GM21717 (cell line): ENCODE measurements at regions not wholly inside any gene's neighbourhood (a gene's known extent, or its start where the extent isn't known, plus 50 kb on each side); places are given as distances from the start of the nearest gene placed in this dataset.
"Not testable (repeated sequence)": the region's sequence is repeated elsewhere in the genome, so short reads cannot be mapped to it uniquely, and the experiment has no call there.

Experiments
- ATAC-seq: cut with Tn5 transposase; IDR thresholded peaks from one replicate; pipeline ENCODE4 v1.9.1; 2021; ENCODE audit warnings: mild to moderate bottlenecking, moderate library complexity; ENCODE audit not compliant: unreplicated experiment

DNA sequence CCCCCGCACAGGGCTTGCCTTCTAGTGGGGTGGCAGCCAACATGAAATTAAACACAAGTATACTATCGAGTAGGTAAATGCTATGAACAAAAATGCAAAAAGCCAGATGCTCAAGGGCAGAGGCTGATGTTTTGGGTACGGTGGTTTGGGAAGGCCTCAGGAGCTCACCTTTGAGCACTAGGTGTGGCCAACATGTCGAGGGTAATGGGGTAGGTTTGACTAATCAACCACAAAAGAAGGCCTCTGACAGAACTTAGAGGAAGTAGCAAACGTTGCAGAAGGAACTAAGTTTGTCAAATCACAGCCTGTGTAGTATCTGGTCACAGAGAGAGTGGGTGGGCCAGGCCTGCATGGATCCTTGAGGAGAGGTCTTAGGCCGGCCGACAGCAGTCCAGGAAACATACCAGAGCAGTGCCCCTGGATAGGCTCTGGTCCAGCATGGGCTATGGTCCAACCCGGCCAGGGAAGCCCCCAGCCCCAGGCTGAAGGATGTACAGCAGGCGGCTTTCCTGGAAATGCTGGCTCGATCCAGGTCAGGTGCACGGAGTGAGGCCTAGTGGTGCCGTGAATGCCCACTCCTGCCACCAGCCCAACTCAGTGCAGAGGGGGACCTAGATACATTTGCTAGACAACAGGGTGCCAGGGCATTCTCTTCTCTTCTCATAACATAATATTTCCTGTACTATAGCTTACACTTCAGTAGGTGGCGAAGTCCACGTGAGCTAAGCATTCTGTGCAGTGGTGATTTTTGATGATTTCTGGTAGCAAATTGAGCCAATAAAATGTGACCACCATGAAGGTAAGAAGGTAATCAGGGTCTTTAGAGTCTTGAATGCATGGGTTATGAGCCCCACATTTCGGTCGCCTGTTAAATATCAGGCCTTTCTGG is 56.3 kb upstream of the CD93 start:
- ATAC-seq: peak; percentile 70

DNA sequence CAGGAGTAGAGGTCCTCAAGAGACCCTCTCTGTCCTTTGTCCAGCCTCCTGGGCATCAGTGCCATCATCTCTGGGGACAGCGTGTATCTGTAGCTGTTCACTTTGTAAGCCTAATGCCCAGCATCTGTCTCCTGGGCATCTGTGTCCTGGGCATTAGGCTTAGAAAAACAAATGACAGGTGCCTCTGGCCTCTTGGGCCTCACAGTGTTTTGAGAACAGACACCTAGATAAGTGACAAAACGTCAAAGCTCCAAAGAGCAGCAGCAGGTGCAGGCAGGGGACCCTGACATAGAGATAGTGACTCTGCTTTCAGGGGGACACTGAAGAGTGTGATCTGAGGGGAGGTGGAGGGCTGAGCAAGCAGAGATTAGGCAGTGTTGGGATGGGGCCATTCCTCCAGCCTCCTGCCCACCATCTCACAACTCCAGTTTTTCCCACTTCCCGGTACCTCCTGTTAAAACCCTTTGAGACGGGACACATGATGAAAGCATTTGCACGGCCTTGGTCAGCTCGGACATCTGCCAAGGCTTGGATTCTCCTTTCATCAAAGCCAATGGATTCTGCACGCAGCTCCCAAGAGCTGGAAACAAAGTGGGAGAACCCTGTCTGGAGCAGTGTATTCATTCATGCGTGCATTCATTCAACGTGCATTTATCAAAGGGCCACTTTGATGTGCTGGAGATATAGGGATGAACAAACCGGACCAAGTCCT is 55.5 kb upstream of the CD93 start:
- ATAC-seq: no peak

DNA sequence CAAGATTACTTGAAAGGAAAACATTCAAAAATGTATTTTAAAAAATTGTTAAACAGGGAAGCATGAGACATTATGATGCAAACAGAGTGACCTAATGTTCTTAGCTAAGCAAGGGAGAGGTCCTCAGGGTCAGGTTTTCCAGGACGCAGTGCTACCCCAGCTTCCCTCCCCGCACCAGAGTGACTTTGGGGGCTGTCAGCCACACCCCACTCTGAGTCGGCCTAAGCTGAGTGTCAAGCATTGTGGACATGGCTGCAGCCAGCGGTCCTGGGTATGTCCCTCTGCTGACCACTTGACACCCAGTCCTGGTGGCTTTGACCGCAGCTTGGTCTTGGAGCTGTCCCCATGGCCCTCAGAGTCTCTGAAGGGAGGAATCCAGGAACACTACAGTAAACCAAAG is 54.9 kb upstream of the CD93 start:
- no peak for ATAC-seq

DNA sequence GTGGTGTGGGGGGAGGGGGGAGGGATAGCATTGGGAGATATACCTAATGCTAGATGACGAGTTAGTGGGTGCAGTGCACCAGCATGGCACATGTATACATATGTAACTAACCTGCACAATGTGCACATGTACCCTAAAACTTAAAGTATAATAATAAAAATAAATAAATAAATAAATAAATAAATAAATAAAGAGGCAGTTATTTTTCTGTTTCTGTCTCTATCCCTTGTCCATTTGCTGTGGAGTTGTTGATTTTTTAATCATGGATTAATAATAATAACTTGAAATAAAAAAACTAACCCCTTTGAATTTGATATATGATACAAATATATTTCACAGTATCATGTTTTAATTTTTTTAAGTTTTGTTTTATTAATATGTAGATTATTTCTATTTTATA is 53.9 kb upstream of the CD93 start:
- ATAC-seq: not testable (repeated sequence)

DNA sequence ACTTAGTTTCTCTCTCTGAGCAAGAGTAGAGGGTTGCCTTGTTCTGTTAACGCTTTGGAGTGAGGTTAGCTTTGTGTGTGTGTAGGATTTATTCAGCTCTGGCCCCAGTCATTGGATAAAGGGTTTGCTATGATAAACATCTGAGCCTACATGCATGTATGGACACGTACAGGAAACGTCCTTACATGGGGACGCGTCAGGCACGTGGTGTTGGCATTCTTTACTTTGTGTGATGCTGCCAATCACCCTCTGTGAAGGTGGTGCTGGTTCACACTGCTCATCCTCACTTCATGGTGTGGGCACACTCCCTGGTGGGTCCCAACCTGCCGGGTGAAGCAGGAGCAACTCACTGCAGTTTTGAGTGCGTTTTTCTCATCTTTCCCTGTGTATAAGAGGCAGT is 53.4 kb upstream of the CD93 start:
- ATAC-seq: no peak

DNA sequence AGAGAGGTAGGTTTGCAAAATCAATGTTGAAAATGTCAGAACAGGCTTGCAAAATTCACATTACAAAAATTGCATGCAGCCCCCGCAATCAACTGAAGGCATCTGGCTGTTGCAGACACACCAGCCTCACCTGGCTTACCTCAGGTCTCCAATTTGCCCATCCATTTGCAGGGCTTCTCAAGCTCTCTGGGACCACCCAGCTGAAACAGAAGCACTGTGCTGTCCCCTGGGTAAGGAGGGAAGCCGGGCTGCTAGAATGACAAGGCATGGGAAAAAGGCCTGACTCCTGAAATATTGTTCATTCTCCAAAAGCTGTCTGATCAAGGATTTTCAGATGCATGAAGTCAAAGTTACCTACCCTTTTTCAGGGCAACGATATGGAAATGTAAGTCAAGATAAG is 52.6 kb upstream of the CD93 start:
- no peak for ATAC-seq

DNA sequence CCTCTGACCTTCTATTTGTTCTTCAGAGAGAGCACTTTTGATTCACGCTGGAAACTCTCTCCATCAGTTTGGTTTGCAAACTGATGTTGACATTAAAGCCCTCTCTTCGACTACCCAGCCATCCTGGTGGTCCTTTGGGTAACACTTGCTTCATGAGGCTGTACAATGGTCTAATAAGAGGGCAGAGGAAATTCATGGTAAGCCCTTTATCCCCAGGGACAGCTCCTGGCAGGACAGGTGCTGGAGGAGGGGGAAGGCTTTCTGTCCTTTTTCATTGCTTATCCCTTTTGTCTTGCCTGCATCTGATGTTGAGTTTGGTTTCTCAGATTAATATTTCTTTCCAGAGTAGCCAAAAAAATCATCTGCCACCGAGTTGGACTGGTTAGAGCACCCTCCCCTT is 52.1 kb upstream of the CD93 start:
- no peak for ATAC-seq

DNA sequence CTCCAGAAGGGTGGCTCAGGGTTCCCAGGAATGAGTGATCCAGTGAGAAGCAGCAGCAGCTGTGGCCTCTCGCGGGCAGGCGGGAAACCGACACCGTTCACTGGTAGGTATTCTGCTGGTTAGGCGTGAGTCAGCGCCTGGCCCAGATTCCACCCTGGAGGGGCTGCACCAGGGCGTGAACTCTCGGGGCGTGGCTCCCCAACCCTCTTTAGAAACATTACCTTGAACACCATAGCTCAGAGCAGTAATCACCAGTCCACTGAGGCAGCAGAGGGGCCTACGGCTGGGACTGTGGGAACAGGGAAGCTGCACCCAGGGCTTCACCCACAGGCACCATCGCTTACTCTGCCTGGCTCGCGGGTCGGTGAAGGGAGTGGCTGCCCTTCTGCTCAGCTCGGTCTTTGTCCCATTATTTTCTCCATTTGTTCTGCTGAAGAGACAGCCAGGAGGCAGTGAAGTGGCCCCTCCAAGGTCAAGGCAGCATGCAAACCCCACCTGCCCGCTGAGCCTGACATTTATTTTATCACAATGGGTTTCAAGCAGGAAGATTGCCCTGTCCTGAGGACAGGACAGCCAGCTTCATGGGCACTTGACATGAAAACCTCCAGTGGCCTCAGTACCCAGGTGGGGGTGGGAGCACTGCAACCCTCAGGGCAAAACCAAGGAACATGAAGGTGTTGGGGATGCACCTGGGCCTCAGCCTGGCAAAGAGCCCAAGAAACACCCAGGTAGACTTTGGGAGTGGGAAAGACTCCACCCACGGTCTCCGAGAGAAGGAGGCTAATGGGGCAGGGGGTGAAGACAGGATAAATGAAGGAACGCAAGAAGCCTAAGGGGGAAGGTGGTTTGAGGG is 51.0 kb upstream of the CD93 start:
- ATAC-seq: no peak

DNA sequence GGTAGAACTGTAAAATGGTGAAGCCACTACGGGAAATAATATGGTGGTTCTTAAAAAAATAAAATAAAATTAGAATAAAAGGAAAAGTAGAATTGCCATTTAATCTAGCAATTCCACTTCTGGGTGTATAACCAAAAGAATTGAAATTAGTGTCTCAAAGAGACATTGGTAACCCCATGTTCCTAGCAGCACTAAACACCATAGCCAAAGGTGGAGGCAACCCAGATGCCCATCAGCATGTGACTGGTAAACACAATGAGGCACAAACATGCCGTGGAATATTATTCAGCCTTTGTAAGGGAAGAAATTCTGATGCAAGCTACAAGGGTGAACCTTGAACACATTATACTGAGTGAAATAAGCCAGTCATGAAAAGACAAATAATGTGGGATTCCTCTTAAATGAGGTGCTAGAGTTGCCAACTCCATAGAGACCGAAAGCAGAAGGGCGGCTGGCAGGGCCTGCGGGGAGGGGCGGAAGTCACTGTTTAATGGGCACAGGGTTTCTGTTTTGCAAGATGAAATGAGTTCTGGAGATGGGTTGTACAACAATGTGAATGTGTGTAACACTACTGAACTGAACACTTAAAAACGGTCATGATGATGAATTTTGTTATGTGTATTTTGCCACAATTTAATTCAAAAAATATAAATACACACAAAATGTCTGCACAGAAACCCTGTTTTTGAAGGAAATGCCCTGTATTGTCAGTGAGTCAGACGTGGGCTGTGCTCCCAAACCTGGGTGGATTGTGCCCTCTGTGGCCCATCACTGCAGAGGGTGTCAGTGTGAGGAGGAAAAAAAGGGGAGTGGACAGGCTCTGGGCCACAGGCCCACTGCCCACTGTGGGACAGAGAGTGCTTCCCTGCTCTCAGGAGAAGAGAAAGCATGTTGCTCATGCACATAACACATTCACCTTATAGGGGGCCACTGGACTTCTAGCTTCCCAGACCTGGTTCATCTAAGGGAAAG is 49.6 kb upstream of the CD93 start:
- no peak for ATAC-seq
